ENCODE measurements at regions not wholly inside any gene's neighbourhood (a gene's known extent, or its start where the extent isn't known, plus 50 kb on each side); places are given as distances from the start of the nearest gene placed in this dataset.

- no peak overlapping the region for H3K27ac ChIP-seq (ENCODE audit: low read depth, low read length)
- H3K4me3 ChIP-seq (ENCODE audit: low read length), result no peak overlapping the region
- no peaks in the 10 kb centered on the region for H3K27me3 ChIP-seq (ENCODE audit: control insufficient read depth, low read length)
- no peaks in the 10 kb centered on the region for H3K36me3 ChIP-seq (ENCODE audit: control insufficient read depth, low read length)
- H3K9me3 ChIP-seq (ENCODE audit: control insufficient read depth, insufficient read depth, low read length), result no peaks in the 10 kb centered on the region
- no peaks in the 10 kb centered on the region for H4K20me1 ChIP-seq (ENCODE audit: control insufficient read depth, insufficient read depth, low read depth, low read length)
- no peaks in the 10 kb centered on the region for H3K79me2 ChIP-seq (ENCODE audit: control insufficient read depth, low read length)
- H3F3A ChIP-seq (ENCODE audit: control insufficient read depth, insufficient read depth), result no peaks in the 10 kb centered on the region
- TF ChIP-seq, protein P1, sequence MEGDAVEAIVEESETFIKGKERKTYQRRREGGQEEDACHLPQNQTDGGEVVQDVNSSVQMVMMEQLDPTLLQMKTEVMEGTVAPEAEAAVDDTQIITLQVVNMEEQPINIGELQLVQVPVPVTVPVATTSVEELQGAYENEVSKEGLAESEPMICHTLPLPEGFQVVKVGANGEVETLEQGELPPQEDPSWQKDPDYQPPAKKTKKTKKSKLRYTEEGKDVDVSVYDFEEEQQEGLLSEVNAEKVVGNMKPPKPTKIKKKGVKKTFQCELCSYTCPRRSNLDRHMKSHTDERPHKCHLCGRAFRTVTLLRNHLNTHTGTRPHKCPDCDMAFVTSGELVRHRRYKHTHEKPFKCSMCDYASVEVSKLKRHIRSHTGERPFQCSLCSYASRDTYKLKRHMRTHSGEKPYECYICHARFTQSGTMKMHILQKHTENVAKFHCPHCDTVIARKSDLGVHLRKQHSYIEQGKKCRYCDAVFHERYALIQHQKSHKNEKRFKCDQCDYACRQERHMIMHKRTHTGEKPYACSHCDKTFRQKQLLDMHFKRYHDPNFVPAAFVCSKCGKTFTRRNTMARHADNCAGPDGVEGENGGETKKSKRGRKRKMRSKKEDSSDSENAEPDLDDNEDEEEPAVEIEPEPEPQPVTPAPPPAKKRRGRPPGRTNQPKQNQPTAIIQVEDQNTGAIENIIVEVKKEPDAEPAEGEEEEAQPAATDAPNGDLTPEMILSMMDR (IDR thresholded peaks at IDR 0.05; ENCODE audit: low read depth, low read length, poor library complexity, severe bottlenecking), result no peak
- TF ChIP-seq EZH2phosphoT487 (IDR thresholded peaks at IDR 0.05; ENCODE audit: borderline replicate concordance, low read length), result no peak
- no peak overlapping the region for H3K4me2 ChIP-seq (ENCODE audit: low read length)
- H3K9me2 ChIP-seq (replicated peaks; ENCODE audit: control insufficient read depth, low read length), result no peaks in the 10 kb centered on the region
- H3K4me1 ChIP-seq (ENCODE audit: control insufficient read depth, low read length), result no peaks in the 10 kb centered on the region
Measured at GRCh38 chr3:27935492-27935891, 213.4 kb upstream of the EOMES start.

GRCh38 chr3:27939521-27939920 is 217.4 kb upstream of the EOMES start:
- TF ChIP-seq, protein P1 (IDR thresholded peaks at IDR 0.05; ENCODE audit: low read depth, low read length, poor library complexity, severe bottlenecking), result no peak
- TF ChIP-seq EZH2phosphoT487 (IDR thresholded peaks at IDR 0.05; ENCODE audit: borderline replicate concordance, low read length), result no peak
- Histone ChIP-seq H3K27ac (ENCODE audit: low read depth, low read length) (no peak overlapping the region), H3K4me1 (ENCODE audit: control insufficient read depth, low read length) (no peaks in the 10 kb centered on the region), H4K20me1 (ENCODE audit: control insufficient read depth, insufficient read depth, low read depth, low read length) (no peaks in the 10 kb centered on the region), H3K9me3 (ENCODE audit: control insufficient read depth, insufficient read depth, low read length) (no peaks in the 10 kb centered on the region), H3K4me2 (ENCODE audit: low read length) (no peak overlapping the region), H3K27me3 (ENCODE audit: control insufficient read depth, low read length) (no peaks in the 10 kb centered on the region), H3K9me2 (replicated peaks; ENCODE audit: control insufficient read depth, low read length) (no peaks in the 10 kb centered on the region), H3K4me3 (ENCODE audit: low read length) (no peak overlapping the region), H3K79me2 (ENCODE audit: control insufficient read depth, low read length) (no peaks in the 10 kb centered on the region), H3K36me3 (ENCODE audit: control insufficient read depth, low read length) (no peaks in the 10 kb centered on the region), H3F3A (ENCODE audit: control insufficient read depth, insufficient read depth) (no peaks in the 10 kb centered on the region)

GRCh38 chr3:27939940-27940339 is 217.8 kb upstream of the EOMES start:
- no peaks in the 10 kb centered on the region for H3K9me3 ChIP-seq (ENCODE audit: control insufficient read depth, insufficient read depth, low read length)
- no peaks in the 10 kb centered on the region for H3K9me2 ChIP-seq (replicated peaks; ENCODE audit: control insufficient read depth, low read length)
- no peak overlapping the region for H3K4me2 ChIP-seq (ENCODE audit: low read length)
- no peaks in the 10 kb centered on the region for H3K79me2 ChIP-seq (ENCODE audit: control insufficient read depth, low read length)
- H3K36me3 ChIP-seq (ENCODE audit: control insufficient read depth, low read length), result no peaks in the 10 kb centered on the region
- H3K4me1 ChIP-seq (ENCODE audit: control insufficient read depth, low read length), result no peaks in the 10 kb centered on the region
- no peaks in the 10 kb centered on the region for H4K20me1 ChIP-seq (ENCODE audit: control insufficient read depth, insufficient read depth, low read depth, low read length)
- no peaks in the 10 kb centered on the region for H3K27me3 ChIP-seq (ENCODE audit: control insufficient read depth, low read length)
- no peaks in the 10 kb centered on the region for H3F3A ChIP-seq (ENCODE audit: control insufficient read depth, insufficient read depth)
- TF ChIP-seq, protein P1 (IDR thresholded peaks at IDR 0.05; ENCODE audit: low read depth, low read length, poor library complexity, severe bottlenecking), result no peak
- TF ChIP-seq EZH2phosphoT487 (IDR thresholded peaks at IDR 0.05; ENCODE audit: borderline replicate concordance, low read length), result no peak
- no peak overlapping the region for H3K4me3 ChIP-seq (ENCODE audit: low read length)
- no peak overlapping the region for H3K27ac ChIP-seq (ENCODE audit: low read depth, low read length)

DNA sequence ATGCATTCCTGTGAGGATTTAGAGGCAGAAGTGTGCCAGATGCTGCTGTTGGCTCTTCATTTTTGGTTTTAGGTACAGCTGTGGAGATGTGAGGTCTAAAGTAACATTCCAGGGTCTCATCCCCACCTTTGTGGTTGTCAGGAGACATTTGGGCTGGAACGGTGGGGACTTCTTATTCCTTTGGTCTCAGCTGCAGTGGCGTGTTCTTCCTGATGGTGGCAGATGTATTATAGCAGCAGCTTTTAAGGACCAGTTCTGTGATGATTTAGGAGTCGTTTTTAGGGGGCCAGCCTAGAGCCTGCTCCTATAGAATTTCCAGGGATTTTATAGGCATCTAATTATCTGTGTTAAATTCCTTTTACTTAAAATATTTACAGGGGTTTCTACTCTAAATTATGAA is 221.0 kb upstream of the EOMES start:
- H3K4me3 ChIP-seq (ENCODE audit: low read length), result no peak overlapping the region
- no peaks in the 10 kb centered on the region for H3K4me1 ChIP-seq (ENCODE audit: control insufficient read depth, low read length)
- no peak overlapping the region for H3K27ac ChIP-seq (ENCODE audit: low read depth, low read length)
- H3K9me3 ChIP-seq (ENCODE audit: control insufficient read depth, insufficient read depth, low read length), result no peaks in the 10 kb centered on the region
- no peaks in the 10 kb centered on the region for H3K27me3 ChIP-seq (ENCODE audit: control insufficient read depth, low read length)
- H4K20me1 ChIP-seq (ENCODE audit: control insufficient read depth, insufficient read depth, low read depth, low read length), result no peaks in the 10 kb centered on the region
- H3K9me2 ChIP-seq (replicated peaks; ENCODE audit: control insufficient read depth, low read length), result no peaks in the 10 kb centered on the region
- H3K36me3 ChIP-seq (ENCODE audit: control insufficient read depth, low read length), result no peaks in the 10 kb centered on the region
- no peaks in the 10 kb centered on the region for H3K79me2 ChIP-seq (ENCODE audit: control insufficient read depth, low read length)
- H3F3A ChIP-seq (ENCODE audit: control insufficient read depth, insufficient read depth), result no peaks in the 10 kb centered on the region
- TF ChIP-seq, protein P1 (IDR thresholded peaks at IDR 0.05; ENCODE audit: low read depth, low read length, poor library complexity, severe bottlenecking), result no peak
- no peak for TF ChIP-seq EZH2phosphoT487 (IDR thresholded peaks at IDR 0.05; ENCODE audit: borderline replicate concordance, low read length)
- no peak overlapping the region for H3K4me2 ChIP-seq (ENCODE audit: low read length)

Data from DOHH2 (cell line).